NB4 (cell line): ENCODE measurements at regions not wholly inside any gene's neighbourhood (a gene's known extent, or its start where the extent isn't known, plus 50 kb on each side); places are given as distances from the start of the nearest gene placed in this dataset.

ENCODE experiments used
- DNase-seq: peaks from one replicate; pipeline ENCODE4 v3.0.0; 2010; ENCODE audit warnings: low read depth
- H3K4me3 ChIP-seq: one replicate; pipeline ENCODE4 v1.5.1; 2011; ENCODE audit warnings: mild to moderate bottlenecking, low read depth, low read length, moderate library complexity
- MYC ChIP-seq: IDR thresholded peaks from 2 replicates; pipeline ENCODE4 v1.6.1; 2011; ENCODE audit warnings: low read depth, low read length
- POLR2A ChIP-seq: IDR thresholded peaks from 2 replicates; pipeline ENCODE4 v1.6.1; 2011; ENCODE audit warnings: mild to moderate bottlenecking; ENCODE audit not compliant: insufficient read length; ENCODE audit errors: extremely low read depth
- TF ChIP-seq, protein P1 (sequence below): IDR thresholded peaks from 2 replicates; pipeline ENCODE4 v1.6.1; 2011; ENCODE audit warnings: low read depth, low read length
- TF ChIP-seq, protein P2 (sequence below): IDR thresholded peaks from one replicate; pipeline ENCODE4 v1.5.1; 2012; ENCODE audit warnings: low read depth, low read length

DNA sequence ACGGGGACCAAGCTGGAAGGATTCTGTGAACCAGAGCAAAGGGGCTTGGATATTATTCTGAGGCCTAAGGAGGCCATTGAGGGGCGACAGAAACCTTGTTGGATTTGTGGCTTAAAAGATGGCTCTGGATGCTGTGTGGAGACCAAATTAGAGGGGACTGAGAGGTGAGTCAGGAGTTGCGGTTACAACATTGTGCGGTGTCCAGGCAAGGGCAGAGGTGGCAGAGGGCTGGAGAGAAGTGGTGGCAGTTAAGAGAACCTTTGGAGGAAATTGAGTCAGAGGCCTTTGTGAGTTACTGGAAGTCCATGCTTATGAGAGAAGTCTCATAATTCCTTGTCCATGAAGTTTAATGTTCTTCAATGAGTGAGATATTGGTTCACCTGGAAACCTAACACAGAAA, 143.2 kb downstream of the FAM43A start:
- no peak for DNase-seq
- H3K4me3 ChIP-seq: no peak overlapping the region
- TF ChIP-seq, protein P1, sequence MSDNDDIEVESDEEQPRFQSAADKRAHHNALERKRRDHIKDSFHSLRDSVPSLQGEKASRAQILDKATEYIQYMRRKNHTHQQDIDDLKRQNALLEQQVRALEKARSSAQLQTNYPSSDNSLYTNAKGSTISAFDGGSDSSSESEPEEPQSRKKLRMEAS: no peak
- TF ChIP-seq, protein P2, sequence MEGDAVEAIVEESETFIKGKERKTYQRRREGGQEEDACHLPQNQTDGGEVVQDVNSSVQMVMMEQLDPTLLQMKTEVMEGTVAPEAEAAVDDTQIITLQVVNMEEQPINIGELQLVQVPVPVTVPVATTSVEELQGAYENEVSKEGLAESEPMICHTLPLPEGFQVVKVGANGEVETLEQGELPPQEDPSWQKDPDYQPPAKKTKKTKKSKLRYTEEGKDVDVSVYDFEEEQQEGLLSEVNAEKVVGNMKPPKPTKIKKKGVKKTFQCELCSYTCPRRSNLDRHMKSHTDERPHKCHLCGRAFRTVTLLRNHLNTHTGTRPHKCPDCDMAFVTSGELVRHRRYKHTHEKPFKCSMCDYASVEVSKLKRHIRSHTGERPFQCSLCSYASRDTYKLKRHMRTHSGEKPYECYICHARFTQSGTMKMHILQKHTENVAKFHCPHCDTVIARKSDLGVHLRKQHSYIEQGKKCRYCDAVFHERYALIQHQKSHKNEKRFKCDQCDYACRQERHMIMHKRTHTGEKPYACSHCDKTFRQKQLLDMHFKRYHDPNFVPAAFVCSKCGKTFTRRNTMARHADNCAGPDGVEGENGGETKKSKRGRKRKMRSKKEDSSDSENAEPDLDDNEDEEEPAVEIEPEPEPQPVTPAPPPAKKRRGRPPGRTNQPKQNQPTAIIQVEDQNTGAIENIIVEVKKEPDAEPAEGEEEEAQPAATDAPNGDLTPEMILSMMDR: no peak
- TF ChIP-seq POLR2A: no peak
- TF ChIP-seq MYC: no peak

DNA sequence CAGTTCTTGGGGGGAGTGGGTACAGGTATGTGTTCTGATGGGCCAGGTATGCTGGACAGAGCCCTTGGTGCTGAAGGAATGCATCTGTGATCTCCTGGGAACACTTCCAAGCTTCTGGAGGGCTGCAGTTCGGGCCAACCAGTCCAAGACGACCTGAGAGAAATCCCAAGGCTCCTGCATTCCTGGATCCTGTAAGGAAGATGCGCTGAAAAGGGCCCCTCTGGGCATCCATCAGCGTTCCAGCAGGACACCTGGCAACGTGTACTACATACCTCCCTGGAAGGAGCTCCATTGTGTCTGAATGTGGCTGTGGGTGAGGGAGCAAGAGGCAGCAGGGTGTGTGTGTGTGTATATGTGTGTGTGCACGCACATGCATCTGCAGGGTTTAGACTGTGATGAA, 144.7 kb downstream of the FAM43A start:
- DNase-seq: no peak
- TF ChIP-seq POLR2A (no peak), MYC (no peak)
- TF ChIP-seq, protein P1: no peak
- TF ChIP-seq, protein P2: no peak
- H3K4me3 ChIP-seq: no peak overlapping the region

DNA sequence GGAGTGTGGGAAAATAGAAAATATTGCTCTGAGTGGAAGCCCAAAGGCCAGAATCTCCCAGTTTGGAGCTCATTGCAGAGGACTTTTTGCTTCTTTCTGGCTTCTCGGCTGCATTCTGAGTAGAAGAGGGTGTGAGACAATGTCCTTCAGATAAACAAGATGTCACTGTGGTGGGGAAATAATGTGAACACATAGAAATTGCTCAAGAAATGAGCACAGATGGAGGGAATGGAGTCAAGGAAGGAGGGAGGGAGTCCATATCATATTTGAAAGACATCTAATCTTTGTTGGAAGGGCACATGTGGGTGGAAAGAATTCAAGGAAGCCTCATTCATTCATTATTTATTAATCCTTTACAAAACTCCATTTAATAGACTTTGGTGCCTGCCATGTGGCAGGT, 145.3 kb downstream of the FAM43A start:
- no peak for TF ChIP-seq POLR2A
- TF ChIP-seq, protein P2: no peak
- TF ChIP-seq, protein P1: no peak
- DNase-seq: no peak

DNA sequence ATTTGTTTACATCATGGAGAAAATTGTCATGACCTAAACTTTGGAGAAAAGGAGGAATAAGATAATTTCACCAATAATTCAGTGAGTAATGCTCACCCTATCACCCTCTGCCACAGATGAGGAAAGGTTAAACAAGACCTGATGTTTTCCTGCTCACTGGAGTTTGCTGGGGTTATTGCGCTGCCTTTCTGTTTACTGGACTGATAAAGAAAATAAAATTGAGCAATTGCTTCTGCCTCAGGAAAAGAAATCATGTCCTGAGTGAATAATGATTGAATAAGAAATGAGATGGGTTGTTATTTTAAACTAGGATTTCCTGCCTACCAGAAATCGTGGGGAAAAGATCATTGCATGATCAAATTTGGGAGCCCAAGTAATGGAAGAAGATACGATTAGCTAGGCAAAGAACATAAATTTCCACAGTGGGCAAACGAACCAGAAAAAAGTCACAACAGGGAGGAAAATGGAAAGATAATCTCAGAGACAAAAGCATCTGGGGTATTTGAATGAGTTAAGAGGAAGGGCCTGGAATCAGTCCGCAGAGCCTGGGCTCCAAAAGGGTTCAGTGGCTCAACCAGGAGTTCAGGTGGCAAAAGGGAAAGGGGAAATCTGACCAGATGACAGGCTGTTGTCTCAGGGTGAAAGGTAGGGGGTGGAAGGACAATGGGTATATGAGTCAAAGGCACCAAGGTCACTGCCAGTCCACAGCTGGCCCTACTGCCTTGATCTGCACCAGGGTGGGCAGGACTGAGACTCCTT, 146.8 kb downstream of the FAM43A start:
- H3K4me3 ChIP-seq: no peak overlapping the region
- DNase-seq: no peak
- TF ChIP-seq MYC: no peak
- TF ChIP-seq, protein P2: no peak
- TF ChIP-seq POLR2A: no peak
- TF ChIP-seq, protein P1: no peak

More for the DNA sequence above, 145.3 kb downstream of the FAM43A start:
- no peak overlapping the region for H3K4me3 ChIP-seq

DNA sequence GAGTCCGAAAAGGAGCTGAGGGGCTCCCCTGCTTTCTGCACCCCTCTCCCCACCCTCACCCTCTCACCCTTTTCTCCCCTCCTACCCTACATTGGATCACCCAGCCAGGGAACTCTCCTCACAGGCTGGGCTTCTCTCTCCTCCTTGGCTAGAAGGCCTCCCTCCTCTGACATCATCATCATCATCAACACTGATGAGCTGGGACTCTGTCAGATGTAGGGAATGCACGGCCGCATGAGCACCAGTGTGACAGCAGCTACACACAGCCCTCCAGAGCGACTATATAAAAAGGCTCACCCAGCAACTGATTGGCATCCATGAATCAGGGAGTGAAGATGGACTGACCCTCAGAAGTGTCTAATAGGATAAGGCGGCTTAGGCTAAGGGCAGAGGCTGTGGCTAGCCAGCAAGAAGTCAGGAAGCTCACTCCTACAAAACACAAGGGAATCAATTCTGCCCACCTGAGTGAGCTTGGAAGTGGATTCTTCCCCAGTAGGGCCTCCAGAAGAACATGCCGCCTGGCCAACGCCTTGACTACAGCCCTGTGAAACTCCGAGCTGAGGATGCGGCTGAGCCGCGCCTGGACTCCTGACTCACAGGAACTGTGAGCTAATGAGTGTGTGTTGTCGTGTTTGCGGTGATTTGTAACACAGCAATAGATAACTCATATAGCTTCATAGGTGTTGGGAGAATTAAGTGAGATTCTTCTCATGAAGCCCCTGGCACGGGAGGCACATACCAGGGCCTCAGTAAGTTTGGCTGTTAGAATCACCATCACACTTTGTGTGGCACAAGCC, 147.6 kb downstream of the FAM43A start:
- no peak for DNase-seq
- no peak overlapping the region for H3K4me3 ChIP-seq
- TF ChIP-seq MYC: no peak
- no peak for TF ChIP-seq POLR2A
- TF ChIP-seq, protein P2: no peak
- TF ChIP-seq, protein P1: no peak
